ENCODE measurements at regions not wholly inside any gene's neighbourhood (a gene's known extent, or its start where the extent isn't known, plus 50 kb on each side); places are given as distances from the start of the nearest gene placed in this dataset.
A peak's percentile ranks its signal among the peaks of the same experiment; 100 is the strongest.
"Not testable (repeated sequence)": the region's sequence is repeated elsewhere in the genome, so short reads cannot be mapped to it uniquely, and the experiment has no call there.

DNA sequence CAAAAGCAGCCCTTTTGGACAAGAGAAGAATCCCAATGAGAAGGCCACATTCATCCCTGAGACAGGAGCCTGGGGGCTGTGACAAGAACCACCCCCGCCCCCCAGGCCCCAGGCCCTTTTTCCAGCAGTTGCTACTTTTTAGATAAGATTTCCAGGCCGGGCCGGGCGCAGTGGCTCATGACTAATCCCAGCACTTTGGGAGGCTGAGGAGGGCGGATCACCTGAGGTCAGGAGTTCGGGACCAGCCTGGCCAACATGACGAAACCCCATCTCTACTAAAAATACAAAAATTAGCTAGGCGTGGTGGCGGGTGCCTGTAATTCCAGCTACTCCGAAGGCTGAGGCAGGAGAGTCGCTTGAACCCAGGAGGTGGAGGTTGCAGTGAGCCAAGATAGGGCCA, 179.4 kb downstream of the SPATA31A1 start:
- DNase-seq; H3K27me3 ChIP-seq (ENCODE audit: low read depth); H3K27ac ChIP-seq; H3K4me1 ChIP-seq; H3K36me3 ChIP-seq; H3K4me3 ChIP-seq; intact Hi-C loops (cut with DNase I); H3K9me3 ChIP-seq; ATAC-seq: not testable (repeated sequence)

DNA sequence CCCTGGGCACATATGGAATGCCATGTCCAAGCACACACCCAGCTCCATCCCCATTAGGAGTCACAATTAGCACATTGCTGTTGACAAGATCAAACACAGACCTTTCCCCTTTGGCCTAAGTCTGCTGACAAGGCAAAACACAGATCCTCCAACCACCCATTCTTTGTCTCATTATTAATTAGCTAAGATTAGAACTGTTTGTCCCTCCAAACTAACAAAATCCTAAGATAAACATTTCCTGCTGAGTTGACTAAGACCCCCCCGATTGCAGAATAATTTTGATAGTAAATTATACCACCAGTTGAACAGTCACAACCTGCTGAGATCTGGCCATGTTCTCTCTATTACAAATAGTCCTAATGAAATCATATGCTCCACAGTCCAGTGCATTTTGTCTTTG, 186.7 kb downstream of the SPATA31A1 start:
- H3K4me1 ChIP-seq; H3K27me3 ChIP-seq (ENCODE audit: low read depth); DNase-seq; H3K4me3 ChIP-seq; H3K9me3 ChIP-seq; H3K36me3 ChIP-seq; intact Hi-C loops (cut with DNase I); ATAC-seq; H3K27ac ChIP-seq: not testable (repeated sequence)

DNA sequence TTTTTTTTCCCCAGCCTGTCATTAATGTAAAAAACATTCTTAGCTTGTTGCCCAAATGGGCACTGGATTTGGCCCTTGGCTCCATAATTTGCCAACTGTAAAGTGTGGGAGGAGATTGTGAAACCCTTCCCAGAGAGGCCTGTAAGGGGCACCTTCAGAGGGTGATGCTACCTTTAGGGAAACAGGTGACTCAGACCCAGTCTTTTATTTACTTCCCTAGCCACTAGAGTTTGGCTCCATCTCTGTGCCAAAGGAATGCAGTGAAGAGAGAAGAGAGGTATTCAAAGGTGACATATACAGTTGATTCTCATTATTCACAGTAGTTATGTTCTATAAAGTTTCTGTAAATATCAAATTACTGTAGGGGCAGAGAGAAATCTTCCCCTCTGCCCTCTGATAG, 189.6 kb downstream of the SPATA31A1 start:
- DNase-seq; H3K4me3 ChIP-seq; H3K27ac ChIP-seq; H3K36me3 ChIP-seq; intact Hi-C loops (cut with DNase I); H3K4me1 ChIP-seq; H3K27me3 ChIP-seq (ENCODE audit: low read depth); H3K9me3 ChIP-seq: not testable (repeated sequence)
- peak; percentile 28 to 41 for ATAC-seq

DNA sequence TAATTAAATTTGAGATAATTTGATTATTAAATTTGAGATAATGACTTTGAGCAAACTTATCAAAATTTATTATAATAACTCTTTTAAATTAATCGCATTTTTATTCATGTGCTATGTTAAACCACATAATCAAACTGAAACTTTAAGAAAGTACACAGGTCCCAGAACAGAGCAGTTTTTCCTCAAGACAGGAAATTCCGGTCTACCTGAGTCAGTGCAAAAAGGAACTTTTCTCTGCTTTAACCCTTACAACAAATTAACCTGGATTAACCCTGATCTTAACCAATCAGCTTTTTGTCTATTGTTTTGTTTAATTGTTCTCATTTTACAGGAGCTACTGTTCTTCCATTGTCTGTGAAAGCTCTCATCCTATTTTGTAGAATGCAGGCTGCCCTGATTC, 195.1 kb downstream of the SPATA31A1 start:
- H3K27me3 ChIP-seq (ENCODE audit: low read depth); H3K27ac ChIP-seq; intact Hi-C loops (cut with DNase I); H3K9me3 ChIP-seq; H3K4me3 ChIP-seq; H3K4me1 ChIP-seq; DNase-seq; ATAC-seq; H3K36me3 ChIP-seq: not testable (repeated sequence)

DNA sequence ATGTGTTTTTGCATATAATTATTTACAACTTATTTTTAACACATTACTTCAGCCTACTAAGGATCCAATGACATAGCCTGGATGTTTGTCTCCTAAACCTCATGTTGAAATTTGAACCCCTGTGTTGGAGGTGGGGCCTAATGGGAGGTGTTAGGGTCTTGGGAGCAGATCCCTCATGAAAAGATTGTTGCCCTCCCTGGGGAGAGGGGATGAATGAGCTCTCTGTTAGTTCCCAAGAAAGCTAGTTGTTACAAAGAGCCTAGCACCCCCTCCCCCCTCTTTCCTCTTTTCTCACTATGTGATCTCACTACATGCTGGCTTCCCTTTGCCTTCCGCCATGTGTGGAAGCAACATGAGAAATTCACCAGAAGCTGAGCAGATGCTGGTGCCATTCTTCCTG, 196.1 kb downstream of the SPATA31A1 start:
- H3K4me1 ChIP-seq; H3K9me3 ChIP-seq; H3K4me3 ChIP-seq; H3K36me3 ChIP-seq; DNase-seq; H3K27ac ChIP-seq; H3K27me3 ChIP-seq (ENCODE audit: low read depth); intact Hi-C loops (cut with DNase I): not testable (repeated sequence)
- ATAC-seq = peak; percentile 23 to 35

DNA sequence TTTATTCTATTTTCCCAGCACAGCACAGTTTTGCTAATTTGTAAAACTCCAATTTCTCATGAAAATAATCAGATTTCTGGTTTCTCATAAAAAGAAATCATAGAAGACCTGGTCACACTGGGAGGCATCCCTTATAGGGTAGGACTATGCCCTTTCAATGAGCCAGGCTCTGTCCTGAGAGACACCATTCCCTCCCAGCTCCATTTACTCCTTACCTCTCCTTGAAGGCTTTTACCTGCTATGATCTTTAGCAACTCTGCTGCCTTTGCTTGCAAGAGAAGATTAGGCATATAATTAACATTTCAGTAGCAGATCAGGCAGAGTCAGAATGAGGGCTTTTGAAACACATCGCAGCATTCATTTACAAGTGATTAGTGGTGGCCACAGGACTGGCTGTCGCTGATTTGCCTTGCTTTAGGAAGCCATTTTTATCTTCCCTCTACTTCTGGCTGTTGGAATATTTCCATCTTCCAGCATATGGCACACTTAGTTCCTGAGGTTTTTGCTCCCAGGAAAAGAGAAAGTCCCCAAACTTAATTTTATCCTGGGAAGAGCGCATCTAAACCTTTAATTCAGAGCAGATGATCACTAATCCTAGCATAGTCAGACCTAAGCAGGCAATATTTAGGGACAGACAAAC, 196.9 kb downstream of the SPATA31A1 start:
- H3K4me1 ChIP-seq; H3K27me3 ChIP-seq (ENCODE audit: low read depth); H3K36me3 ChIP-seq; H3K9me3 ChIP-seq; H3K4me3 ChIP-seq; ATAC-seq; H3K27ac ChIP-seq; DNase-seq; intact Hi-C loops (cut with DNase I): not testable (repeated sequence)

DNA sequence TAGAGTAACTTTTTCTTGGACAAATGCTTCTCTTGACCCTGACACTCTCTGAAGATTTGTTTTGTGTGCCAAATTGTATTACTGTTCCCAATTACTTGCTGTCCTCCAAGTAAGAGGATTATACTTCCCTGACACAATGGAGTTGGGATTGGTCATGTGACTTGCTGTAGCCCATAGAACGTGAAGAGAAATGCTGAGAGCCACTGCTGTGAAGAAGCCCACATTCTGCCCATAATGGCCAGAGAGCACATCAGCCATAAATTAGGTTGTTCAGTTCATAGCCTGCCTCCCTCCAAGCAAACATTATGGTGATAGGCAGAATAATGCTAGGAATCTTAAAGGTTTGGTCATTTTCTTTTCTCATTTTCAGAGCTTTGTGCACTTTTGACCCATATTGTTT, 198.9 kb downstream of the SPATA31A1 start:
- H3K4me3 ChIP-seq; H3K9me3 ChIP-seq; ATAC-seq; DNase-seq; intact Hi-C loops (cut with DNase I); H3K4me1 ChIP-seq; H3K36me3 ChIP-seq; H3K27ac ChIP-seq; H3K27me3 ChIP-seq (ENCODE audit: low read depth): not testable (repeated sequence)

DNA sequence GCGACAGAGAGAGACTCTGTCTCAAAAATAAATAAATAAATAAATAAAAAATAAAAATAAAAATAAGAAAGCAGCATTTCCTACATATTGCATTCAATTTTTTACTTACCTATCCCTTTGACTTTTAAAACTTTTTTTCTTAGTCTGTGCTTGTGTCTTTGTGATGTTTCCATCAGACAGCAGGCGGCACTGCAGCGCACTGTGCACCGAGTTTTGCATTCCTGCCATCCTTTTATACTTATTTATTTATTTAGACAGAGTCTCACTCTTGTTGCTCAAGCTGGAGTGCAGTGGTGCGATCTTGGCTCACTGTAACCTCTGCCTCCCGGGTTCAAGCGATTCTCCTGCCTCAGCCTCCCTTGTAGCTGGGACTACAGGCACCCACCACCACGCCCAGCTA, 203.9 kb downstream of the SPATA31A1 start:
- H3K36me3 ChIP-seq; H3K27me3 ChIP-seq (ENCODE audit: low read depth); H3K27ac ChIP-seq; H3K4me3 ChIP-seq; H3K4me1 ChIP-seq; intact Hi-C loops (cut with DNase I); H3K9me3 ChIP-seq: not testable (repeated sequence)
- peak; percentile 59 to 66 for ATAC-seq
- DNase-seq = peak; percentile 67
- TF ChIP-seq, protein P1, sequence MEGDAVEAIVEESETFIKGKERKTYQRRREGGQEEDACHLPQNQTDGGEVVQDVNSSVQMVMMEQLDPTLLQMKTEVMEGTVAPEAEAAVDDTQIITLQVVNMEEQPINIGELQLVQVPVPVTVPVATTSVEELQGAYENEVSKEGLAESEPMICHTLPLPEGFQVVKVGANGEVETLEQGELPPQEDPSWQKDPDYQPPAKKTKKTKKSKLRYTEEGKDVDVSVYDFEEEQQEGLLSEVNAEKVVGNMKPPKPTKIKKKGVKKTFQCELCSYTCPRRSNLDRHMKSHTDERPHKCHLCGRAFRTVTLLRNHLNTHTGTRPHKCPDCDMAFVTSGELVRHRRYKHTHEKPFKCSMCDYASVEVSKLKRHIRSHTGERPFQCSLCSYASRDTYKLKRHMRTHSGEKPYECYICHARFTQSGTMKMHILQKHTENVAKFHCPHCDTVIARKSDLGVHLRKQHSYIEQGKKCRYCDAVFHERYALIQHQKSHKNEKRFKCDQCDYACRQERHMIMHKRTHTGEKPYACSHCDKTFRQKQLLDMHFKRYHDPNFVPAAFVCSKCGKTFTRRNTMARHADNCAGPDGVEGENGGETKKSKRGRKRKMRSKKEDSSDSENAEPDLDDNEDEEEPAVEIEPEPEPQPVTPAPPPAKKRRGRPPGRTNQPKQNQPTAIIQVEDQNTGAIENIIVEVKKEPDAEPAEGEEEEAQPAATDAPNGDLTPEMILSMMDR (IDR thresholded peaks at IDR 0.05) = peak; percentile 13

DNA sequence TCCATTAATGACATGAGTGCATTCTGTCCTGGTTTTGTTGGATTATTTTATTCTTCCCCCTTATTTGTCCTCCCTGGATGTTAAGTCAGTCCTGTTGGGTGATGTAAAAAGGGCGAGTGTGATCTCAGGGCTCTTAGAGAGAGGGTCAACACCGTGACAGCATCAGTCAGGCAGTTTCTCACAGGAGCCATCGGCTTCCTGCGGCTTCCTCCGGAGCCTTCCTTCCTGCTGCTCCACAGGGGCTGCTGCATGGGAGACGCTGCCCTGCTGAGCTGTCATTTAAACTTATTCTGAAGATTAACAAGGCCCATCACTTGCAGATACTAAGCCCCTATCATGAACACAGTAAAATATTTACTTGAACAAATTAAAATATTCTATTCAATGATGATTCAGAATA, 211.3 kb downstream of the SPATA31A1 start:
- ATAC-seq = peak in 1 of 2 donors; percentile 40
- H3K4me3 ChIP-seq; H3K27me3 ChIP-seq (ENCODE audit: low read depth); H3K36me3 ChIP-seq; H3K9me3 ChIP-seq; intact Hi-C loops (cut with DNase I); DNase-seq; H3K27ac ChIP-seq; H3K4me1 ChIP-seq: not testable (repeated sequence)

DNA sequence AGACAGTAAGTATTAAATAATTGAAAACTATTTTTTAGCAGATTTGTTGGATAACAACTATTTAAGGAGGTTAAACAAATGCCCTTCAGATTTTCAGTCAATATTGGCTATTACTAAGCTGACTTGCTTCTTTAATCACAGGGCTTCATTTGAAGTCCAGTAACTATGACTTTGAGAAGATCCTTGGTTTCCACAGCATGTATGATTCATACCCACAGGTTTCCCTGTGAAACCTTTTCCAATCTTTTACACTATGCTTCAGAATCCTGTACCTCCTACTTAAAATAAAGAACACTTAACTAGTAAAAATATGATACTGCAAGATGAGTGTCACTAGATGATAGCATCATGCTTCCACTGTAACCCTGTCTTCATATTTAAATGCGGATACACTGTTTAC, 211.9 kb downstream of the SPATA31A1 start:
- intact Hi-C loops (cut with DNase I); H3K9me3 ChIP-seq; H3K4me1 ChIP-seq; DNase-seq; H3K27ac ChIP-seq; H3K27me3 ChIP-seq (ENCODE audit: low read depth); H3K4me3 ChIP-seq; ATAC-seq; H3K36me3 ChIP-seq: not testable (repeated sequence)

DNA sequence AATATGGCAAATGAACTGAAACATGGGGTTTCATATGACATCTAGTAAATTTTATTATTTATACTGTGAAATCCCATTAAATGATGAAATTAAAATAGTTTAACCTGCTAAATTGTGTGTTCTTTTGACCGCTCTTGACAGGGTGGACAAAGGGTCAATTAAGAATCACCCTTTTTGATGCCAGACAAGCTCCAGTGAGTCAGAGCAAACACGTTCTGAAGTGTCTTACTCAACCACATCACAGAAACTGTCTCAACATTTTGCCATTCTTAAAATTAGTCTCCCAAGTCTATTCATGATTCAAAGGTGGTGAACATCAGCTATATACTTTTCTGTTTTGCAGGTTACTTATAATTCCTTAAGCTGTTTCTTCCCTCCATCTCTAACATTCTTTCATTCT, 213.4 kb downstream of the SPATA31A1 start:
- H3K9me3 ChIP-seq; H3K36me3 ChIP-seq; DNase-seq; H3K4me3 ChIP-seq; H3K27ac ChIP-seq; intact Hi-C loops (cut with DNase I); H3K27me3 ChIP-seq (ENCODE audit: low read depth); H3K4me1 ChIP-seq: not testable (repeated sequence)
- ATAC-seq = peak in 1 of 2 donors; percentile 28

DNA sequence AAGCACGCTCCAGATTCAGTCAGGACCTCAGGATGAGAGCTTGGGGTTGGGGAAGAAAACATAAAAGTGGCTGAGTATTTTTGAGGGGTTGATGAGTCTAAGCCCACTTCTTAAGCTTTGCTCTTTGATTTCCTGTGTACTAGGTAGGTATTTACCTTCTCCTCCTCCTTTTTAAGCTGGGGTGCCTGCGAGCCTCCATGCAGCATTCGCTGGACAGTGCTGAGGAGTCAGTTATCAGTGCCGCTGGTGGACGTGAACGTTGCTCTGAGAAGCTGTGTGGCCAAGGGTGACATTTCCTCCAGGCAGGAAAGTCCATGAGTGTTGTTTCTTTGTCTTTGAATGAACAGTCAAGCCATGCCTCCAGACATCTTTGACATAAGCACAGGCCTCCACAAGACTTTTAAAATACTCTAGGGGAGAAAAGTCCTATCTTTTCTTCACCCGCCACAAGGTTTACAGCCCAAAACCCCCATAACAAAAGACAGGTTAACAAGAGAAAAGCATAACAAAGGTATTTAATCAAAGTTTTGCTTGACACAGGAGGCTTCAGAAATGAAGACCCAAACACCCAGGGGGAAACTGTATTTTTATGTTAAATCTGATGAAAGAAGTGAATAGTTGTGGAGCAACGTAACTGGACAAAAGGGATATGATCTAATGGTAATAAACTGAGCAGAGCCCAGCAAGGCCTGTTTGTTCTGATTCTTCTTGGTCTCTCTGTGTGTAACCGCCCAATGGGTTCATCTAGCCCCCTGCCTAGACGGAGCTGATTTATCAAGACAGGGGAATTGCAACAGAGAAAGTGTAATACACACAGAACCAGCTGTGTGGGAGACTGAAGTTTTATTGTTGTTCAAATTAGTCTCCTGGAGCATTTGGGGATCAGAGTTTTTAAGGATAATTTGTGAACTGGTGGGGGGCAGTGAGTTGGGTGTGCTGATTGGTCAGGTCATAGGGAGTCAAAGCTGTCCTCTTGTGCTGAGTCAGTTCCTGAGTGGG, 217.9 kb downstream of the SPATA31A1 start:
- H3K27ac ChIP-seq; H3K4me1 ChIP-seq; intact Hi-C loops (cut with DNase I); DNase-seq; H3K27me3 ChIP-seq (ENCODE audit: low read depth); ATAC-seq; H3K4me3 ChIP-seq; H3K36me3 ChIP-seq; H3K9me3 ChIP-seq: not testable (repeated sequence)

DNA sequence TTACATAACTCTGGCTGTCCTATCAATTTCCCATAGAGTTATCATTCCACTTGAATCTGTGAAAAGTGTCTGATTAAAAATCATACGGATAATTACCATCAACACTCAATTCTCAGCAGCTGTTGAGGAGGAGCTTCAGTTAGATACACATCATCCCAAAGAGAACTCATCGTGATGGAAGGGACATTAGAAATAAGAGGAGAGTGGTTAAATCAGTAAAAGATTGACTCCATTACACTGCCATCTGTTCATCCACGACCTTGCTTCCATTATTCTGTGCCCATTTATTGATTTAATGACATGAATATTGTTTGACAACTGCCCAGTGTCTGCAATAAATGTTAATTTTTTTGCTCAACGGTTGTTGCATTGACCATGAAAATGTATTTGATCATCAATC, 223.5 kb downstream of the SPATA31A1 start:
- DNase-seq; H3K27ac ChIP-seq; H3K4me3 ChIP-seq; H3K9me3 ChIP-seq; H3K27me3 ChIP-seq (ENCODE audit: low read depth); H3K4me1 ChIP-seq; H3K36me3 ChIP-seq; ATAC-seq; intact Hi-C loops (cut with DNase I): not testable (repeated sequence)
